Fibroblast of villous mesenchyme (primary cell): ENCODE measurements at regions not wholly inside any gene's neighbourhood (a gene's known extent, or its start where the extent isn't known, plus 50 kb on each side); places are given as distances from the start of the nearest gene placed in this dataset.
"Not testable (repeated sequence)": the region's sequence is repeated elsewhere in the genome, so short reads cannot be mapped to it uniquely, and the experiment has no call there.

Source experiments
- DNase-seq: peaks from one replicate; pipeline ENCODE4 v3.0.0-alpha.2; 2010; ENCODE audit warnings: low read depth
- H3K4me3 ChIP-seq: 2 replicates; pipeline ENCODE4 v1.5.1; 2011; ENCODE audit warnings: low read depth, mild to moderate bottlenecking, low read length
- CTCF ChIP-seq: IDR thresholded peaks from 2 replicates; pipeline ENCODE4 v1.5.1; 2012; ENCODE audit warnings: low read depth, mild to moderate bottlenecking, low read length; ENCODE audit not compliant: insufficient read depth

GRCh38 chr6:63464060-63464459 lies 108.2 kb upstream of the LOC128125822 start:
- no peak for TF ChIP-seq CTCF
- DNase-seq: no peak

GRCh38 chr6:63465750-63466149 lies 106.5 kb upstream of the LOC128125822 start:
- no peak for DNase-seq
- TF ChIP-seq CTCF: no peak
- no peak overlapping the region for H3K4me3 ChIP-seq

More at GRCh38 chr6:63464060-63464459, 108.2 kb upstream of the LOC128125822 start:
- no peak overlapping the region for H3K4me3 ChIP-seq

- DNase-seq: no peak
- no peak overlapping the region for H3K4me3 ChIP-seq
- TF ChIP-seq CTCF: no peak
Measured at GRCh38 chr6:63466242-63466733, 106.0 kb upstream of the LOC128125822 start.

- no peak for TF ChIP-seq CTCF
- DNase-seq: no peak
- no peak overlapping the region for H3K4me3 ChIP-seq
Measured at GRCh38 chr6:63467247-63467954, 104.9 kb upstream of the LOC128125822 start.

- not testable (repeated sequence) for H3K4me3 ChIP-seq, DNase-seq
Measured at GRCh38 chr6:63471145-63471544, 101.1 kb upstream of the LOC128125822 start.

GRCh38 chr6:63471654-63472053 lies 100.6 kb upstream of the LOC128125822 start:
- H3K4me3 ChIP-seq: no peak overlapping the region
- no peak for TF ChIP-seq CTCF
- DNase-seq: no peak

GRCh38 chr6:63475707-63476106 lies 96.6 kb upstream of the LOC128125822 start:
- DNase-seq: no peak
- no peak for TF ChIP-seq CTCF

More at GRCh38 chr6:63475707-63476106, 96.6 kb upstream of the LOC128125822 start:
- H3K4me3 ChIP-seq: no peak overlapping the region
